GM21717 (cell line): ENCODE measurements at regions not wholly inside any gene's neighbourhood (a gene's known extent, or its start where the extent isn't known, plus 50 kb on each side); places are given as distances from the start of the nearest gene placed in this dataset.

Source experiments
- ATAC-seq: cut with Tn5 transposase; IDR thresholded peaks from one replicate; pipeline ENCODE4 v1.9.1; 2021; ENCODE audit warnings: mild to moderate bottlenecking, moderate library complexity; ENCODE audit not compliant: unreplicated experiment

GRCh38 chr1:104440011-104440410 is 690.3 kb downstream of the AMY1C start:
- ATAC-seq, result no peak

- ATAC-seq, result no peak
These were observed 707.0 kb downstream of the AMY1C start for GRCh38 chr1:104456724-104457123.

GRCh38 chr1:104459886-104460285 is 710.2 kb downstream of the AMY1C start:
- ATAC-seq, result no peak

GRCh38 chr1:104460880-104461279 is 711.2 kb downstream of the AMY1C start:
- no peak for ATAC-seq

GRCh38 chr1:104463126-104463697 is 713.5 kb downstream of the AMY1C start:
- no peak for ATAC-seq

- no peak for ATAC-seq
These were observed 716.4 kb downstream of the AMY1C start for GRCh38 chr1:104466068-104466467.

- peak; percentile 72 for ATAC-seq
These were observed 717.9 kb downstream of the AMY1C start for GRCh38 chr1:104467590-104467989.

- no peak for ATAC-seq
These were observed 718.6 kb downstream of the AMY1C start for GRCh38 chr1:104468282-104468681.

- no peak for ATAC-seq
These were observed 726.4 kb downstream of the AMY1C start for GRCh38 chr1:104476126-104476525.

- no peak for ATAC-seq
These were observed 738.8 kb downstream of the AMY1C start for GRCh38 chr1:104488296-104489015.

- ATAC-seq, result no peak
These were observed 776.6 kb downstream of the AMY1C start for GRCh38 chr1:104526158-104526795.

- ATAC-seq, result no peak
These were observed 782.3 kb downstream of the AMY1C start for GRCh38 chr1:104531990-104532389.

GRCh38 chr1:104574620-104575019 is 824.9 kb downstream of the AMY1C start:
- no peak for ATAC-seq

GRCh38 chr1:104592926-104593325 is 843.2 kb downstream of the AMY1C start:
- ATAC-seq, result no peak

GRCh38 chr1:104593413-104594187 is 843.9 kb downstream of the AMY1C start:
- ATAC-seq, result no peak

GRCh38 chr1:104617474-104617873 is 867.8 kb downstream of the AMY1C start:
- no peak for ATAC-seq

- no peak for ATAC-seq
These were observed 871.5 kb downstream of the AMY1C start for GRCh38 chr1:104621221-104621620.

GRCh38 chr1:104624538-104624937 is 874.8 kb downstream of the AMY1C start:
- ATAC-seq, result no peak

GRCh38 chr1:104629589-104629988 is 879.9 kb downstream of the AMY1C start:
- ATAC-seq, result no peak

- ATAC-seq, result no peak
These were observed 881.0 kb downstream of the AMY1C start for GRCh38 chr1:104630567-104631149.

- ATAC-seq, result no peak
These were observed 886.9 kb downstream of the AMY1C start for GRCh38 chr1:104636581-104636980.
